D721Med (cell line): ENCODE measurements at regions not wholly inside any gene's neighbourhood (a gene's known extent, or its start where the extent isn't known, plus 50 kb on each side); places are given as distances from the start of the nearest gene placed in this dataset.
"Not testable (repeated sequence)": the region's sequence is repeated elsewhere in the genome, so short reads cannot be mapped to it uniquely, and the experiment has no call there.

ENCODE experiments used
- DNase-seq: peaks from one replicate; pipeline ENCODE4 v3.0.0; 2011; ENCODE audit warnings: low spot score; ENCODE audit not compliant: insufficient read length
- FAIRE-seq: peaks from 2 replicates; lab custom pipeline; 2011; peaks lifted over from hg19 to GRCh38; lab: Jason Lieb, UNC
- CTCF ChIP-seq: IDR thresholded peaks from 2 replicates; pipeline ENCODE4 v1.5.1; 2012; ENCODE audit warnings: mild to moderate bottlenecking, control low read depth; ENCODE audit not compliant: insufficient read depth; ENCODE audit errors: missing control alignments

GRCh38 chr5:32876791-32877190 is 165.7 kb downstream of the NPR3 start:
- TF ChIP-seq CTCF: no peak
- FAIRE-seq (no peak), DNase-seq (no peak)

- DNase-seq, FAIRE-seq: not testable (repeated sequence)
These were observed 168.2 kb downstream of the NPR3 start for GRCh38 chr5:32879364-32879763.

DNA sequence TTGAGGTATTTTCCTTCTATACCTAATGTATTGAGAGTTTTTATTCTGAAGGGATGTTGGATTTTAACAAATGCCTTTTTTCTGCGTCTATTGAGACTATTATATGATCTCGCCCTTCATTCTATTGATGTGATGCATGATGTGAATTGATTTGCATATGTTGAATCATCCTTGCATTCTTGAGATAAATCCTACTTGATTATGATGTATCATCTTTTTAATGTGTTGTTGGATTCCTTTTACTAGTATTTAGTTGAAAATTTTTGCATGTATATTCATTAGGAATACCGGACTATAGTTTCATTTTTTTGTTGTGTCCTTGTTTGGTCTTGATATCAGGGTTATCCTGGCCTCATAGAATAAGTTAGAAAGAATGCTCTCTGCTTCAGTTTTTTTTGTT is 169.7 kb downstream of the NPR3 start:
- TF ChIP-seq CTCF: no peak
- FAIRE-seq (no peak), DNase-seq (no peak)

DNA sequence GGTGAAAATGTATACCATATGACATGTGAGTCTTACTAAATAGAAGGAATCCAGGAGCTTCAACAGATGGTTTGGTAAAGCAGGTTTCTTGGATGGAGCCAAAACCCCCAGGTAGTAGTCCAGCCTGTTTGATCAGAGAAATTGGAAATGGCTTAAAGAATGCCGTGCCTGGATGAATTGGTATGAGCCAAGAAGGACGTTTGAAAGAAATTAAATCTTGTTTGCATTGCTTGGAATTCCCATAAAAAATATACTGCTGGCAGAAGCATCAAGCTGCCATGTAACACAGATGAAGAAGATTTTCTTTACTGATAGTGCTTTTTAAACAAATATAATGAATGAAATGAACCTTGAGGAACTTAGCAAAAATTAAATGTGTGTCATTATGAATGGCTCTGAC is 176.3 kb downstream of the NPR3 start:
- FAIRE-seq: no peak
- no peak for DNase-seq
- no peak for TF ChIP-seq CTCF

- FAIRE-seq (no peak), DNase-seq (no peak)
- TF ChIP-seq CTCF: no peak
These were observed 178.0 kb downstream of the NPR3 start for GRCh38 chr5:32889078-32889477.

GRCh38 chr5:32903613-32904012 is 192.5 kb downstream of the NPR3 start:
- TF ChIP-seq CTCF: no peak
- no peak for DNase-seq
- FAIRE-seq: no peak

- FAIRE-seq (no peak), DNase-seq (no peak)
- TF ChIP-seq CTCF: no peak
These were observed 197.5 kb downstream of the NPR3 start for GRCh38 chr5:32908641-32909040.

GRCh38 chr5:32909207-32909606 is 198.1 kb downstream of the NPR3 start:
- DNase-seq (no peak), FAIRE-seq (no peak)
- no peak for TF ChIP-seq CTCF
